Neural cell (in vitro differentiated cells): ENCODE measurements at regions not wholly inside any gene's neighbourhood (a gene's known extent, or its start where the extent isn't known, plus 50 kb on each side); places are given as distances from the start of the nearest gene placed in this dataset.

Experiments used
- H2AFZ ChIP-seq: fragments of 200-600, 300-800 bp; sonication (generic), shearing (Covaris generic); 2 replicates; pipeline ENCODE4 v1.6.0; 2014; ENCODE audit warnings: low read depth, mild to moderate bottlenecking, antibody characterized with exemption, low read length, moderate library complexity
- H3F3A ChIP-seq: fragments of 200-600 bp; shearing (Covaris generic); 2 replicates; pipeline ENCODE4 v1.6.1; 2016; ENCODE audit warnings: mild to moderate bottlenecking, moderate library complexity, mixed read lengths, antibody characterized with exemption, low read length; ENCODE audit not compliant: insufficient read depth, poor library complexity, severe bottlenecking
- H3K27ac ChIP-seq: fragments of 200-600, 300-800 bp; sonication (generic), shearing (Covaris generic); 2 replicates; pipeline ENCODE4 v1.5.1; 2014; ENCODE audit warnings: mild to moderate bottlenecking, low read length, moderate library complexity
- H3K27me3 ChIP-seq: fragments of 300-800, 200-600 bp; sonication (generic), shearing (Covaris generic); 2 replicates; pipeline ENCODE4 v1.6.0; 2014; ENCODE audit warnings: mild to moderate bottlenecking, low read depth, low read length, moderate library complexity; ENCODE audit not compliant: insufficient read depth
- H3K36me3 ChIP-seq: fragments of 300-800, 200-600 bp; sonication (generic), shearing (Covaris generic); 2 replicates; pipeline ENCODE4 v1.5.1; 2014; ENCODE audit warnings: mild to moderate bottlenecking, antibody characterized with exemption, low read length, moderate library complexity; ENCODE audit not compliant: insufficient read depth
- H3K4me2 ChIP-seq: fragments of 300-800, 200-600 bp; sonication (generic), shearing (Covaris generic); 2 replicates; pipeline ENCODE4 v1.6.0; 2014; ENCODE audit warnings: mild to moderate bottlenecking, low read length
- H3K4me3 ChIP-seq: fragments of 300-800, 200-600 bp; sonication (generic), shearing (Covaris generic); 2 replicates; pipeline ENCODE4 v1.5.1; 2014; ENCODE audit warnings: mild to moderate bottlenecking, low read length, moderate library complexity
- H3K79me2 ChIP-seq: fragments of 200-600 bp; shearing (Covaris generic); replicated peaks from 2 replicates; pipeline ENCODE4 v1.6.0; 2014; ENCODE audit warnings: mild to moderate bottlenecking, low read length, moderate library complexity; ENCODE audit not compliant: insufficient read depth
- H3K9ac ChIP-seq: fragments of 300-800, 200-600 bp; sonication (generic), shearing (Covaris generic); 2 replicates; pipeline ENCODE4 v1.6.1; 2016; ENCODE audit warnings: mild to moderate bottlenecking, low read length, mixed read lengths
- H3K9me2 ChIP-seq: fragments of 200-600 bp; shearing (Covaris generic); 2 replicates; pipeline ENCODE4 v1.6.1; 2016; ENCODE audit warnings: mild to moderate bottlenecking, low read length, mixed read lengths; ENCODE audit not compliant: insufficient read depth
- H3K9me3 ChIP-seq: fragments of 200-600, 300-800 bp; sonication (generic), shearing (Covaris generic); 2 replicates; pipeline ENCODE4 v1.6.1; 2016; ENCODE audit warnings: mild to moderate bottlenecking, mixed run types, low read length, moderate library complexity, mixed read lengths
- H4K20me1 ChIP-seq: fragments of 200-600 bp; shearing (Covaris generic); 2 replicates; pipeline ENCODE4 v1.6.1; 2016; ENCODE audit warnings: mild to moderate bottlenecking, mixed run types; ENCODE audit not compliant: insufficient read depth
- CTCF ChIP-seq: fragments of 450-650 bp; IDR thresholded peaks from 2 replicates; pipeline ENCODE4 v1.5.1; 2014; ENCODE audit warnings: antibody characterized with exemption, mild to moderate bottlenecking, moderate library complexity; ENCODE audit not compliant: poor library complexity, severe bottlenecking
- EP300 ChIP-seq: fragments of 450-650 bp; conservative IDR thresholded peaks from 2 replicates; pipeline ENCODE4 v1.6.1; 2014; ENCODE audit warnings: antibody characterized with exemption, mild to moderate bottlenecking, moderate library complexity; ENCODE audit not compliant: poor library complexity, severe bottlenecking
- EZH2 ChIP-seq: fragments of 200-600, 300-800 bp; shearing (Covaris generic), sonication (generic); IDR thresholded peaks from 2 replicates; pipeline ENCODE4 v1.6.1; 2014; ENCODE audit warnings: antibody characterized with exemption, low read length, borderline replicate concordance, mild to moderate bottlenecking; ENCODE audit not compliant: insufficient read depth, poor library complexity, severe bottlenecking
- MXI1 ChIP-seq: fragments of 450-650 bp; conservative IDR thresholded peaks from 2 replicates; pipeline ENCODE4 v1.6.1; 2014; ENCODE audit warnings: antibody characterized with exemption, mild to moderate bottlenecking; ENCODE audit not compliant: poor library complexity, severe bottlenecking
- POLR2AphosphoS5 ChIP-seq: IDR thresholded peaks from 2 replicates; pipeline ENCODE4 v1.6.1; 2012
- RAD21 ChIP-seq: fragments of 450-650 bp; conservative IDR thresholded peaks from 2 replicates; pipeline ENCODE4 v1.6.1; 2014; ENCODE audit warnings: antibody characterized with exemption, mild to moderate bottlenecking, moderate library complexity
- REST ChIP-seq: IDR thresholded peaks from 2 replicates; pipeline ENCODE4 v1.6.1; 2012; ENCODE audit warnings: borderline replicate concordance
- SMC3 ChIP-seq: fragments of 450-650 bp; conservative IDR thresholded peaks from 2 replicates; pipeline ENCODE4 v1.6.1; 2014; ENCODE audit warnings: antibody characterized with exemption, mild to moderate bottlenecking, moderate library complexity; ENCODE audit not compliant: poor library complexity
- TAF1 ChIP-seq: IDR thresholded peaks from 2 replicates; pipeline ENCODE4 v1.6.1; 2012; ENCODE audit warnings: low read depth

- Histone ChIP-seq H3K9me2 (no peaks in the 10 kb centered on the region), H4K20me1 (no peaks in the 10 kb centered on the region), H3K9ac (no peak overlapping the region), H2AFZ (no peak overlapping the region), H3K27ac (no peak overlapping the region), H3F3A (no peaks in the 10 kb centered on the region), H3K9me3 (no peaks in the 10 kb centered on the region), H3K79me2 (no peaks in the 10 kb centered on the region), H3K4me2 (no peak overlapping the region), H3K4me3 (no peak overlapping the region), H3K27me3 (no peaks in the 10 kb centered on the region), H3K36me3 (no peaks in the 10 kb centered on the region)
- TF ChIP-seq SMC3 (no peak), POLR2AphosphoS5 (no peak), EP300 (no peak), MXI1 (no peak), TAF1 (no peak), EZH2 (no peak), CTCF (no peak), REST (no peak), RAD21 (no peak)
These were observed 559.9 kb upstream of the MEX3C start for GRCh38 chr18:51757255-51757924.

GRCh38 chr18:51762373-51762772, 564.9 kb upstream of the MEX3C start:
- H3K9me3 ChIP-seq, result no peaks in the 10 kb centered on the region

More at GRCh38 chr18:51762373-51762772, 564.9 kb upstream of the MEX3C start:
- H3K4me3 ChIP-seq, result no peak overlapping the region
- H4K20me1 ChIP-seq, result no peaks in the 10 kb centered on the region
- H3K79me2 ChIP-seq, result no peaks in the 10 kb centered on the region
- H3K27ac ChIP-seq, result no peak overlapping the region
- no peak overlapping the region for H3K9ac ChIP-seq
- no peaks in the 10 kb centered on the region for H3F3A ChIP-seq
- H3K4me2 ChIP-seq, result no peak overlapping the region
- H2AFZ ChIP-seq, result no peak overlapping the region
- H3K36me3 ChIP-seq, result no peaks in the 10 kb centered on the region
- TF ChIP-seq RAD21, result no peak
- TF ChIP-seq CTCF, result no peak
- no peak for TF ChIP-seq TAF1
- TF ChIP-seq MXI1, result no peak
- no peak for TF ChIP-seq POLR2AphosphoS5
- TF ChIP-seq EZH2, result no peak
- no peak for TF ChIP-seq REST
- TF ChIP-seq SMC3, result no peak
- no peaks in the 10 kb centered on the region for H3K9me2 ChIP-seq
- H3K27me3 ChIP-seq, result no peaks in the 10 kb centered on the region
